ENCODE measurements at regions not wholly inside any gene's neighbourhood (a gene's known extent, or its start where the extent isn't known, plus 50 kb on each side); places are given as distances from the start of the nearest gene placed in this dataset.
A peak's percentile ranks its signal among the peaks of the same experiment; 100 is the strongest.
"Not testable (repeated sequence)": the region's sequence is repeated elsewhere in the genome, so short reads cannot be mapped to it uniquely, and the experiment has no call there.

GRCh38 chr16:10232757-10233156 is 50.5 kb upstream of the GRIN2A start:
- DNase-seq = no peak

GRCh38 chr16:10239640-10240039 is 57.4 kb upstream of the GRIN2A start:
- DNase-seq = no peak

GRCh38 chr16:10240854-10241613 is 58.8 kb upstream of the GRIN2A start:
- no peak for DNase-seq

- DNase-seq = no peak
Measured at GRCh38 chr16:10242097-10242496, 59.9 kb upstream of the GRIN2A start.

GRCh38 chr16:10242916-10243315 is 60.7 kb upstream of the GRIN2A start:
- DNase-seq = no peak

- no peak for DNase-seq
Measured at GRCh38 chr16:10245002-10245401, 62.8 kb upstream of the GRIN2A start.

- no peak for DNase-seq
Measured at GRCh38 chr16:10250137-10250828, 68.1 kb upstream of the GRIN2A start.

- no peak for DNase-seq
Measured at GRCh38 chr16:10252155-10252554, 69.9 kb upstream of the GRIN2A start.

- no peak for DNase-seq
Measured at GRCh38 chr16:10253409-10253808, 71.2 kb upstream of the GRIN2A start.

- no peak for DNase-seq
Measured at GRCh38 chr16:10255728-10256127, 73.5 kb upstream of the GRIN2A start.

- DNase-seq = peak; percentile 56
Measured at GRCh38 chr16:10256784-10257641, 74.8 kb upstream of the GRIN2A start.

- not testable (repeated sequence) for DNase-seq
Measured at GRCh38 chr16:10257642-10258251, 75.5 kb upstream of the GRIN2A start.

- DNase-seq = not testable (repeated sequence)
Measured at GRCh38 chr16:10258930-10259603, 76.8 kb upstream of the GRIN2A start.

GRCh38 chr16:10261077-10261476 is 78.8 kb upstream of the GRIN2A start:
- DNase-seq = no peak

GRCh38 chr16:10261526-10261925 is 79.3 kb upstream of the GRIN2A start:
- not testable (repeated sequence) for DNase-seq

- DNase-seq = no peak
Measured at GRCh38 chr16:10262377-10263132, 80.3 kb upstream of the GRIN2A start.

- DNase-seq = no peak
Measured at GRCh38 chr16:10265770-10266615, 83.8 kb upstream of the GRIN2A start.

GRCh38 chr16:10266809-10267208 is 84.6 kb upstream of the GRIN2A start:
- no peak for DNase-seq

GRCh38 chr16:10269632-10270031 is 87.4 kb upstream of the GRIN2A start:
- no peak for DNase-seq

- DNase-seq = not testable (repeated sequence)
Measured at GRCh38 chr16:10272250-10272854, 90.1 kb upstream of the GRIN2A start.
